Transverse colon (tissue), 4 donors: ENCODE measurements at regions not wholly inside any gene's neighbourhood (a gene's known extent, or its start where the extent isn't known, plus 50 kb on each side); places are given as distances from the start of the nearest gene placed in this dataset.

Source experiments
- DNase-seq: peaks from one replicate; pipeline ENCODE4 v3.0.0-alpha.2; 2019
- H3K27ac ChIP-seq, 4 donors: fragments of 200-600 bp; sonication (generic); 2 replicates each; pipeline ENCODE4 v1.5.1; 2016 to 2018; ENCODE audit warnings: inconsistent platforms in 4 of 4
- H3K27me3 ChIP-seq: fragments of 200-600 bp; sonication (generic); 2 replicates; pipeline ENCODE4 v1.5.1; 2017; ENCODE audit warnings: inconsistent platforms
- H3K36me3 ChIP-seq, 4 donors: fragments of 200-600 bp; sonication (generic); 2 replicates each; pipeline ENCODE4 v1.5.1; 2017 to 2019; ENCODE audit warnings: inconsistent platforms in 4 of 4
- H3K4me1 ChIP-seq, 4 donors: fragments of 200-600 bp; sonication (generic); 2 replicates each; pipeline ENCODE4 v1.5.1; 2017 to 2020; ENCODE audit warnings: inconsistent platforms in 4 of 4
- H3K4me3 ChIP-seq, 4 donors: fragments of 200-600 bp; sonication (generic); 1 replicate in 1 of 4; 2 replicates in 3 of 4; pipeline versions ENCODE4 v1.5.1 to v1.6.1; 2017 to 2019; ENCODE audit warnings: inconsistent platforms in 4 of 4
- H3K9me3 ChIP-seq, 2 donors: fragments of 200-600 bp; sonication (generic); 2 replicates each; pipeline ENCODE4 v1.5.1; 2017 to 2019; ENCODE audit warnings: inconsistent platforms in 2 of 2
- CTCF ChIP-seq, 5 experiments: fragments of 200-600 bp in 3 of 5; fragments of 450-650 bp in 2 of 5; sonication (generic) in 3 of 5; IDR thresholded peaks; 1 replicate in 2 of 5; 2 replicates in 3 of 5; pipeline ENCODE4 v1.5.1; 2016 to 2017; ENCODE audit warnings: antibody characterized with exemption in 5 of 5, inconsistent platforms in 3 of 5, mild to moderate bottlenecking in 2 of 5, moderate library complexity in 1 of 5
- EP300 ChIP-seq: sonication (generic); formaldehyde crosslinking; IDR thresholded peaks from one replicate; pipeline ENCODE4 v1.6.1; 2017; ENCODE audit warnings: antibody characterized with exemption, low read depth
- POLR2A ChIP-seq: fragments of 450-650 bp; IDR thresholded peaks from one replicate; pipeline ENCODE4 v1.6.1; 2016; ENCODE audit warnings: antibody characterized with exemption, mild to moderate bottlenecking, moderate library complexity
- POLR2AphosphoS5 ChIP-seq, 3 donors: sonication (generic); formaldehyde crosslinking; IDR thresholded peaks; one replicate each; pipeline ENCODE4 v1.6.1; 2016; ENCODE audit warnings: antibody characterized with exemption in 3 of 3
- WGBS, 2 donors: methylation state at CpG; one replicate each; pipeline ENCODE4 v1.1.5; 2018; ENCODE audit warnings: low coverage in 1 of 2; 5-methylcytosine and 5-hydroxymethylcytosine counted together
- in situ Hi-C, 4 donors: fragments of 200-750 bp; cut with MboI; loops; one replicate each; pipeline versions ENCODE4 v1.15.0 to v1.15.1; 2017; ENCODE audit warnings: low sequenced_read_pairs in 3 of 4, low pct_ligation_motif_present in 1 of 4, low pct_unique_long_range_greater_than_20kb in 1 of 4
- intact Hi-C: fragments of 100-400 bp; cut with DNase I; formaldehyde crosslinking; loops from one replicate; pipeline ENCODE4 v1.15.1; 2023; ENCODE audit warnings: low total_unique reads

- H3K4me1 ChIP-seq, result no peaks in the 10 kb centered on the region
- H3K4me3 ChIP-seq, result no peak overlapping the region
- H3K27ac ChIP-seq, result no peak overlapping the region
- no peaks in the 10 kb centered on the region for H3K9me3 ChIP-seq
- intact Hi-C loops, result no loop called here
- no peak for TF ChIP-seq POLR2AphosphoS5 (IDR thresholded peaks at IDR 0.05)
- TF ChIP-seq POLR2A, result no peak
- no peak for TF ChIP-seq CTCF (IDR thresholded peaks at IDR 0.05)
- no peak for TF ChIP-seq EP300
- in situ Hi-C loops, result no loop called here
- 67 to 70% methylated on average over 6 to 7 of the region's 7 CpGs for WGBS, 2 donors
- H3K36me3 ChIP-seq, result no peaks in the 10 kb centered on the region
- H3K27me3 ChIP-seq, result no peaks in the 10 kb centered on the region
- no peak for DNase-seq
These were observed 355.5 kb downstream of the TGFB2 start for GRCh38 chr1:218700666-218701065.

DNA sequence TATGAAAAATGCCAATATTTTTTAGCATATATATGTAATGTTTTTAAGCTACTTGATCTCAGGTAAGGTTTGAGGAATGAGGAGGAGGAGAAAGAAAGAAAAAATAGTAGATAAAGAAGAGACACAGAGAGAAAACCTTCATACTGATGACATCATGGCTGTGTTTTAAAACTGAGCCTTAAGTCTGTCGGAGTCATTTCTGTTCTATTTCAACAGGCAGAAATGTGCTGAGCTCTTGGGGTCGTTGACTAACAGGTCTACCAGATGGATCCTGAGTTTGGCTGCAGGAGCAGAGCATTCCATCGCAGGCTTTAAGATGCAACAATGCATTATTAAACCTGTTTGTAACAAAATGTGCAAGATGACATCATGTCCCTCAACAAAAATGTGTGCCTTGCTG lies 356.0 kb downstream of the TGFB2 start:
- no peak for DNase-seq
- TF ChIP-seq EP300, result no peak
- no peak for TF ChIP-seq POLR2AphosphoS5 (IDR thresholded peaks at IDR 0.05)
- TF ChIP-seq CTCF (IDR thresholded peaks at IDR 0.05), result no peak
- TF ChIP-seq POLR2A, result no peak
- intact Hi-C loops, result no loop called here
- no peak overlapping the region for H3K27ac ChIP-seq
- H3K27me3 ChIP-seq, result no peaks in the 10 kb centered on the region
- H3K4me3 ChIP-seq, result no peak overlapping the region
- no peaks in the 10 kb centered on the region for H3K9me3 ChIP-seq
- in situ Hi-C loops, result no loop called here
- no peaks in the 10 kb centered on the region for H3K4me1 ChIP-seq
- 59 to 67% methylated on average over 2 to 3 of the region's 3 CpGs for WGBS, 2 donors
- no peaks in the 10 kb centered on the region for H3K36me3 ChIP-seq

DNA sequence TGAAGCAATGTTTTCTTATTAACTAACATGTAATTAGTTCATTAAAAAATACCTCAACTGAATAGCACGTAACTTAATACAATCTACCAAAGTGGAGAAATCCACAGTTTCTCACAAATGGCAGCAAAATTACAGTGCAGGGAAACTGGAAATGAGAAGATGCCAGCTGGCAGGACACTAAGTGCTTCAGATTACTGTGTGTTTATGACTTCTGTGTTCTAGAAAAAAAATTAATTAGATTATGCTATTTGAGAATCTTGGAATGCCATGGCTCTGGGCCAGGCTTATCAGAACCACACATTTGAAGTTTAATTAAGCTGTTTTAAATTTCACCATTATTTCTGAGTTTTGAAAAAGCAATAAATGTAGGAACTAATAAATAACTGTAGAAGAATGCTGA lies 357.6 kb downstream of the TGFB2 start:
- Histone ChIP-seq H3K4me3 (no peak overlapping the region), H3K4me1 (no peaks in the 10 kb centered on the region), H3K9me3 (no peaks in the 10 kb centered on the region), H3K27ac (no peak overlapping the region), H3K36me3 (no peaks in the 10 kb centered on the region), H3K27me3 (no peaks in the 10 kb centered on the region)
- WGBS, 2 donors, result 91 to 100% methylated on average over 1 of the region's 1 CpG
- in situ Hi-C loops, result no loop called here
- intact Hi-C loops, result no loop called here
- DNase-seq, result no peak
- TF ChIP-seq POLR2AphosphoS5 (IDR thresholded peaks at IDR 0.05), result no peak
- no peak for TF ChIP-seq CTCF (IDR thresholded peaks at IDR 0.05)
- TF ChIP-seq EP300, result no peak
- TF ChIP-seq POLR2A, result no peak

GRCh38 chr1:218703836-218704235 lies 358.7 kb downstream of the TGFB2 start:
- 88 to 90% methylated on average over 3 of the region's 3 CpGs for WGBS, 2 donors
- Histone ChIP-seq H3K27me3 (no peaks in the 10 kb centered on the region), H3K27ac (no peak overlapping the region), H3K4me1 (no peaks in the 10 kb centered on the region), H3K4me3 (no peak overlapping the region), H3K9me3 (no peaks in the 10 kb centered on the region), H3K36me3 (no peaks in the 10 kb centered on the region)
- intact Hi-C loops (no loop called here), in situ Hi-C loops (no loop called here)
- no peak for TF ChIP-seq POLR2AphosphoS5 (IDR thresholded peaks at IDR 0.05)
- no peak for TF ChIP-seq POLR2A
- TF ChIP-seq EP300, result no peak
- TF ChIP-seq CTCF (IDR thresholded peaks at IDR 0.05), result no peak
- DNase-seq, result no peak
